NCI-H1417 treated with DMSO at 0.1 percent for 48 hours (cell line): ENCODE measurements at regions not wholly inside any gene's neighbourhood (a gene's known extent, or its start where the extent isn't known, plus 50 kb on each side); places are given as distances from the start of the nearest gene placed in this dataset.

ENCODE experiments used
- DNase-seq: peaks from one replicate; lab custom pipeline; 2025; lab: John Stamatoyannopoulos, UW

- DNase-seq: no peak
Observed at GRCh38 chr5:145246379-145246778, 588.8 kb downstream of the PRELID2 start.

- DNase-seq: no peak
Observed at GRCh38 chr5:145245354-145245753, 589.8 kb downstream of the PRELID2 start.

DNA sequence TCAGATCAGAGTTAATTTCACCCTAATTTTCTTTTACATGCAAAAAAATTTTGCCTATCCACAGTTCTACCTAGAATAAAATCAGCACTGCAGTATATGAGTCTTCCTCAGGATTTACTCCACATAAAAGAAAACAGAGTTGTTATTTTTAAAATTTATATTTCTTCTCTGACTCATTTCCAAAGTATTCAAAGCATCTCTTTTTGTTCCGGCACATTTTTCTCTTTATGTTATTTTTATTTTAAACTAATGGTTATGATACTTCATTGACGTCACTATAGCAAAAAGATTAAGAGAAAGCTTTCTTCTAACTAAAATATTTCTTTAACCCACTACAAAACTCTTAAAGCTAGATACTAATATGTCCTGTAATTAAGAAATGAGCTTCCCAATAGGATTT is 590.4 kb downstream of the PRELID2 start:
- no peak for DNase-seq

DNA sequence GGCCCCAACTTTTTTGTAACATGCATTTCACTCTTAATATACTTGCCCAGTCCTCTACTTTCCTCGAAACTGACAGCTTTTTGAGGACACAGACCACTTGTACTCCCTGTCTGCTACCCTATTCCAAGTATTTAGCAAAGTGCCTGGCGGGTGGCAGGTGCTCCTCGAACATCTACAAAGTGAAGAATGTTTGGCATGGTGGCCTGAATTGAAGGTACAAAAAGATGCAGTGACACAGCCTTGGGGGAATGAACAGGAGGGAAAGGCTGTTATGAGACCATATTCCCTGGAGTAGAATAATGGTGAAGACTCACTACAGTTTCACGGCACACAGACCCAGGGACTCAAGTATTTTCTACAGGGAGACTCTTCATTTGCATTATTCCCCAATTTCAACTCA is 590.9 kb downstream of the PRELID2 start:
- DNase-seq: no peak

GRCh38 chr5:145243016-145243415 is 592.1 kb downstream of the PRELID2 start:
- no peak for DNase-seq

DNA sequence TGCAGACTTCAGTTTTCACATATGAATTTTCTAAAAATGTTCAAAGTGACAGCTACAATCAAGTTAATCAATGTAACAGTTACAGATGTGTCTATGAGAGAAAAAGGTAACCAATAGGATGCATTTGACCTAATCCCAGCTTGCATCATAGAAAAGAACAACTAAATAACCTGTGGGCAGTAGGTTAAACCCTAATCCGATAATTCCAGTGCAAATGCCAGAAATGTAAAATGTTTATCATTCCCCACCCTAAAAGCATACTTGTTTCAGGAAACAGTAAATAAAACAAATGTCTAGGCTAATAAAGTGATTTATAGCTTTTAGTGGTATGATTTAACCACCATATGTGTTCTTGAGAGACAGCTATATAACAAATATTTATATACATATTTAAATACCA is 592.6 kb downstream of the PRELID2 start:
- no peak for DNase-seq

- DNase-seq: no peak
Observed at GRCh38 chr5:145237843-145238242, 597.3 kb downstream of the PRELID2 start.

GRCh38 chr5:145236983-145237382 is 598.2 kb downstream of the PRELID2 start:
- DNase-seq: no peak

DNA sequence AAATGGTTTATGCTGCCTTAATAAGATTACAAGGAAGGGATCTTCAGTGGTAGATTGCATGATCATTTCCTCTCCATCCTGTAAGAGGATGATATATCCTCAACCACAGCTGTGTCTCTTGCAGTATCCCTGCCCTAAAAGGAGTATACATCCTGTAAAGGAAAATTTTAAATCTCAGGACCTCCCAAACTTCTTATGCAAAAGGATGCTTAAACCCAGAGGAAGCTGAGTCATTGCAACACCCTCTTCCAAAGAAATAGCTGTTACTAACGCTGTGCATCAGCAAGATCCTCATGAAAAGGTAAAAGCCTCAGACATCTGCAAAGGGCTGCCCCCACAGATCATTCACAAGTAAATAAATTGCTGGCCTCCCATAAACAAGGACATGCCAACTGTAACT is 599.0 kb downstream of the PRELID2 start:
- DNase-seq: no peak

- no peak for DNase-seq
Observed at GRCh38 chr5:145233461-145233860, 601.7 kb downstream of the PRELID2 start.

DNA sequence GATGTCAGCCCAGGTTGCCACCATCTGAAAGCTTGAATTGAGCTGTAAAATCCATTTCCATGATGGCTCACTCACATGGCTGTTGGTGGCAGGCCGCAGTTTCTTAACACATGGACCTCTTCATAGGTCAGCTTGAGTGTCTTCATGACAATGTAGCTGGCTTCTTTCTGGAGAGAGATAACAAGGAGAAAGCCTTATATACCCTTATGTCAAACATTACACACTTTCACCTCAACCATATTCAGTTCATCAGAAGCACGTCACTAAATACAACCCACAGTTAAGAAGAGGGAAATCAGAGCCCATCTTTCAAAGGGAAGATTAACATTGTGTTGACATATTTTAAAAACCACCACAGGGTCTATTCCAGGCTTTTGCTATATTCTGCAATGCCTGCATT is 604.4 kb downstream of the PRELID2 start:
- no peak for DNase-seq

DNA sequence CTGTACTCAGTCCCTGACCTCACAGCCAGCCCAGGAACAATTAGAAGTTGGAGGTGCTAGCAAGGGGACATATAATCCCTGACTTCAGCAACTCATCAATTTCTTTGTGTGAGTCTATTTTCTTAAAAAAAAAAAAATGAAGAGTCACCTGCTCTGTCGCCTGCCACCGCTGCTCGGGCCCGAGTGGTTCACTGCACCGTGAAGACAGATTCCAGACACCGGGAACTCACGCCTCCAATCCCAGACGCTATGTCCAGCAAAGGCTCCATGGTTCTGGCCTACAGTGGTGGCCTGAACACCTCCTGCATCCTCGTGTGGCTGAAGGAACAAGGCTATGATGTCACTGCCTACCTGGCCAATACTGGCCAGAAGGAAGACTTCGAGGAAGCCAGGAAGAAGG is 606.6 kb downstream of the PRELID2 start:
- no peak for DNase-seq

DNA sequence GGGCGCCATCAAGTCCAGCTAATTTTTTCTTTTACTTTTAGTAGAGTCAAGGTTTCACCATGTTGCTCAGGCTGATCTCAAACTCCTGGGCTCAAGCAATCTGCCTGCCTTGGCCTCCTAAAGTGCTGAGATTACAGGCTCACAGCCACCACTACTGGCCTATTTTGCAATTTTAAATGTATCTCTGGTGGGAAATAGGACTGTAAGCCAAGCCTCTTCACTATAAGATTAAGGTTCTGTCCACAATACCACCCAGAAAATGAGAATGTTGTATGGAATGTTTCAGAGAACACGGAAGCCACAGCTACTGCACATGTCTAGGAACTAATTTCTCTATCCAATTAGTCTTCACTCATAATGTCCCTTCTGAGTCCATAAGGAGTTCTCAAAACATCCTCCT is 607.3 kb downstream of the PRELID2 start:
- no peak for DNase-seq

DNA sequence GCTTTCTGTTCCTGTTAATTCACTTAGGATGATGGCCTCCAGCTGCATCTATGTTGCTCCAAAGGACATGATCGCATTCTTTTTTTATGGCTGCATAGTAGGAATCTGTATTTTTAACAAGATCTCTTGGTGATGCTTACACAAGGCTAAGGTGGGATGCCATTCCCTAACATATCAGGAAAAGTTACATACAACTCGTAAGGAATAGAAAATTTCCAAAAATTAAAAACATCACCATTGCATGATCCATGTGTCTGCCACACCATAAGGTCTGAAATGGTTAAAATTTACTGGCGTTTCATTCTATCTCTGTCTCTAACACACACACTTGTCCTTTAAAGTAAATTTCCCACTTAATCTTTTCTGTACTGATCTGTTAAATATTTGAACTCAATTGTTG is 608.4 kb downstream of the PRELID2 start:
- DNase-seq: no peak

DNA sequence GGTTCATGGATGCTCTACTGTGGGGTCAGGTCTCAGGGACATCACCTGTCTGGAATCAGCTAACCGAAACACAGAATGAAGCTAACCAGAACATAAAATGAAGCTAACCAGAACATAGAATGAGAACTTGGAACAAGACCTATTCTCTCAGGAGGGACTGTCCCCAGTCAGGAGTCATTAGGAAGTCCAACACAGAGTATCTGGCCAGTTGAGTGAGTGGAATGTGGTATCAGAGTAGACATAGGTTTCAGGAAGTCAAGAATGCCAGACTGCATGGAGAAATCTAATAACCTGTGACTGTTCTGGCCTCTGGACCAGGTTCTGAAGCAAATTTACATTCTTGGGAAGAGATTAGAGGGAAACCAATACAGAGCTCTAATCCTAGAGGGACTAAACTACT is 609.6 kb downstream of the PRELID2 start:
- DNase-seq: no peak

DNA sequence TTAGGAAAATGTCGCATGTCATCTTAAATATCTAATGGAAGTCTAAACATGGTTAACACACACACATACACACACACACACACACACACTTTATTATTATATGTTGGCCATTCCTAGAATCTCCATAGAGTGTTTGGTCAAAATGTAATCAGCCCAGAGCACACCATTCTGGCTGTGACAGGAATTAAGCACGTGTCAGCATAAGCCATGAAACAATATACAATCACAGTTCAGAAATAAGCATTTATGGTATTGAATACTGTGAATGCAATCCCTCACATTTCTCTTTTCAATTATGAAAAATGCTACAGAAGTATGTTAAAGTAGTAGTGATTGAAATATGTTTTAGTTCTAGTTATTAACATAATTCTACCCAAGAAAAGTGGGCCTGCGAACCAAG is 611.6 kb downstream of the PRELID2 start:
- no peak for DNase-seq

DNA sequence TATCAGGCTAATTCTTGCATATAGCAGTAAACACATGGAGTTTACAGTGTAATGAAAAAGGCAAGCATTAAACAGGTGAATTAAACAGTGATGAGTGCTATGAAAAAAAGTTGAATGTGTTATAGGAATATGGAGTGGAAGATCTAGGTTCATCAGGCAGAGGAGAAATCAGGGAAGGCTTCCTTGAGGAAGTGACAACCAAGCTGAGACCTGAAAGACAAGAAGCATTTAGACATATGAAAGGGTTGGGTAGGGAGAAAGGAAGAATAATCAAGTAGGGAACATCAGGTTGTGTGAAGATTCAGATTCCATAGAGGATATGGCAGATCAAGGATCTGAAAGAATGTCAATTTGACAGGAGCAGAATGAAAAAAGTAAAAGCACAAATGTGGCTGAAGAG is 612.5 kb downstream of the PRELID2 start:
- DNase-seq: no peak

DNA sequence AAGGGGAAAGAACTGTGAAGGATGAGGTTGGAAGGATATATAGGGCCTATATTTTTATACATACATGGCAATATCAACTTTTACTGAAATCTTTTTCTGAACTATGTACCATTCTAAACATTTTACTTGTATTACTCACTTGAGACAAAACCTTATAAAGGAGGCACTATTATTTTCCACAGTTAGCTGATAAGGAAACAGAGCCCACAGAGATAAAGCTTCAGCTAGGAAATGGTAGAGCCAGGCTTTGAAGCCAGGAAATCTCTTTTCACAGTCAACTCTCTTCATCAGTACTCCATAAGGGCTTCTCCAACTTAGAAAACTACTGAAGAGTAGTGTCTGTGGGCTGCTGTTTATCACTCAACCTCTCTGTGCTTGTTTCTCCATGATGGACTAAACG is 613.7 kb downstream of the PRELID2 start:
- no peak for DNase-seq

GRCh38 chr5:145220481-145220880 is 614.7 kb downstream of the PRELID2 start:
- no peak for DNase-seq

DNA sequence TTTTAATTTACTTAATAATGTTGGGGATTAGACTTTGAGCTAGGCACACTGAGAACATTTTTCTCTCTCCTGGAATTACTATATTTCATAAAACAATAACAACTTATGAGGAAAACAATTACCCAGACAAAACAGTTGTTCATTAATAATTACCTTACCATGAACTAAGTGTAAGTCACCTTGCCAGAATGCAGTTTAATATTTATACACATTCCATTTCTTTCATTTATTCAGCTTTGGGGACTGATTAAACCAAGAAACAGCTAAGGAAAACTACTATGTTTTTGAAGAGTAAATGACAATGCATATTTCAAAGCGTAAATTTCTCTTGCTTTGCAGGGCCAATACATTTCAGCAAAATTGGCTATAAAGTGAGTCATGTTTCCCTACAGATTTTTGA is 616.2 kb downstream of the PRELID2 start:
- DNase-seq: no peak

- no peak for DNase-seq
Observed at GRCh38 chr5:145218019-145218418, 617.1 kb downstream of the PRELID2 start.

GRCh38 chr5:145210020-145210419 is 625.1 kb downstream of the PRELID2 start:
- no peak for DNase-seq

DNA sequence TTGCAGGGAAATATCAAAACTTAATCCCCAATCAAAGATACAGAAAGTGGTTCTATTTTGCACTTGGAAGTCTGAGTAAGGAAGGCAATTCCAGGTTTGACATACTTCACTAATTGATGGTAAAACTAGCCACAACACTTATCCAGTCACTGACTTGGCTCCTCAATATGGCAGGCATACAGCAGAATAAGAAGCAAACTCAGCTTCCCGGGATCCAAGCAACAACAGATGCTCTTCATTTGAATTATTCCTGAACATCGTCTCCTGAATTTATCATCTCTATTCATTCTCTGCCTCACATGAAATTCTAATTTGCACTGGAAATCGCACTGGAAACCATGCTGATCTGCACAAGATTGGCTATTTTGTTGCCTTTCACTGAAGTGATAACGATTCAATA is 629.6 kb downstream of the PRELID2 start:
- DNase-seq: no peak

DNA sequence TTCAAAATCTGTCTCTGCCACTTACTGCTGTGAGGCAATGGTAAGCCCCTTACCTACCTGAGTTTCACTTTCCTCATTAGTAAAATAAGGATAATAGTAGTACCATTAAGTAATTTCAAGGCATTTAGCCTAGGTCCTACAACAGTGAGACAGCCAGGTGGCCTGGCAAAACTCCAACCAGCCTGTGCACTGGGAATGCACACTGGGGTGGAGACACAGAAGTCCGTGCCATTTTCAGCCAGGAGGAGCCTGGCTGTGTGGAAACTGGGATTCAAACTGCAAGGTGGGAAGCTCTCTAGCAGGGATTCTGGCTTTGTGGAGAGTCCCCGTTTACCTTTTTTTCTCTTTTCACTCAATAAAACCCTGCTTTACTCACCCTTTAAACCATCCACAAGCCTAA is 630.4 kb downstream of the PRELID2 start:
- no peak for DNase-seq

GRCh38 chr5:145203193-145203592 is 631.9 kb downstream of the PRELID2 start:
- no peak for DNase-seq
